COLO829 (cell line): ENCODE measurements at regions not wholly inside any gene's neighbourhood (a gene's known extent, or its start where the extent isn't known, plus 50 kb on each side); places are given as distances from the start of the nearest gene placed in this dataset.

ENCODE experiments used
- DNase-seq: peaks from one replicate; pipeline ENCODE4 v3.0.0; 2012; ENCODE audit warnings: low spot score

DNA sequence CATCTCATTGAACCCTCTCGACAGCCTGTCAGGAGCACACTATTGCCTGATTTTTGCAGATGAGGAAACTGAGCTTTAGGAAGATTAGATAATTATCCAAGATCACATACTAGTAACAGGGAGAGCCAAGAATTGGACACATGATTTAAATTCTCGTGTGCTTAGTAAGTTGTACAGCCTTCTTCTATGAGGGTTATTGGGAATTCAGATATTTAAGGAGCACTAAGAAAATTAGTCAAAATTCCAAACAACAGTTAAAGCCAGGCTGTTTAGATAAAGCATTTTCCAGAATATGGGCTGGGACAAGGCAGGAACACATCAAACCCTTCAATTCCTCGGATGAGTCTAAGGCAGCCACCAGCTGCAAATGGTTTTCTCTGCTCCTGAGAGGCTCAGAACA lies 148.8 kb downstream of the TMEM30B start:
- no peak for DNase-seq

DNA sequence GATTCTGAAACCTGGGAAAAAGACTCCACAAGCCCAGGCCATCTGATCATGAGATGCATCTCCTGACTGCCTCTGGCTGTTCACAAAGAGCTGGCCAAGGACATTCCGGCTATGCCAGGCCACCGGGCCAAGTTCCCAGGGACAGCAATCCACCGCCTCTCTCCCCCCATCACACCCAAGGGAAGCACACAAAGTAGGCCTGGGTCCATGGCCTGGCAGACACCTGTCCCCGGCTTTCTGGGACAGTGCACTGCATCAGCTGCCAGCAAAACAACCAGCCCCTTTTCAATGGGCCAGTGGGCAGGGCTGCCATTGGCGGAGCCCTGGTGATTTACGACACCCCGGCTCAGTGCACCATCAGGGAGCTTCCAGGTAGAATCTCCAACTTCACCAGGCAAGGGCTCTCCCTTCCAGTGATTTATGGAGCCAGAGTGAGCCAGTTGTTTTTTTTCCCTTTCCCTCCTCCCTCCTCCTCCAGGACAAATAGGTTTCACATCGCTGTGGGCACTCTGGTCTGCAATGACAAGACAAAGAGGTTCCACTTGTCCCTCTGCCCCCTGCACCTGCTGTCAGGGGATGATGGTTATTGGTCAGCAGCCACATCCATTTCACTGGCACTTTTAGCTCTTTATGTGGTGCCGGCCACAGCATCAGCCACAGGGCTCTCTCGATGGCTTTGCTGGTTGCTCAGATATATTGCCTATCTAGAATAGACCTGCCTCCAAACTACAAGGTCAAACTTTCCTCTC lies 149.6 kb downstream of the SLC38A6 start:
- DNase-seq = no peak

DNA sequence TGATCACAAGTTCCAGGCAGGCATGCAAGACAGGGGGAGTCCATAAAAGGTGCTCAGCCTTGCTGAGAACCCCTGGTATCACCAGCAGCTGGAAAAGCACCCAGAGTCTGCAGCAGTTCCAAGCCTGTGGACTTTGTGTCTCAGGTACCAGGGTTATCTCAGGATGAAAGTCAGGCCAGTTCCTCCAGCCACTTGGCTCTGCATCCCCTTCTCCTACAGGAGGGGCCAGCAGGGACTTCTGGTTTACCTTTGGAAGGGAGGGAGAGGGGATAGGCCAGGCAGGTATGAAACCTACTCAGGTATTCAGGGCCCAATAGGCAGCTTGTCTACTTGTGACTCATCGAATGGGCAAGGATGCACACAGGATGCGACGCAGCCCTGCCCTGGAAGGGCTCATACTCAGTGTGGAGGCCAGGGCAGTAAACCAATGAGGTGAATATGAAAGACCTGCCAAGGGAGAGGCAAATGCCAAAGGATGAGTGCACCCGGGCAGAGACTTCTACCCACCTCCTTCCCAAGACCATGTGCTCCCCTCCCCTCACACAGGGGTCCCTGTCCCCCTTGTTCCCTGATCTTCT lies 148.2 kb downstream of the SLC38A6 start:
- no peak for DNase-seq

DNA sequence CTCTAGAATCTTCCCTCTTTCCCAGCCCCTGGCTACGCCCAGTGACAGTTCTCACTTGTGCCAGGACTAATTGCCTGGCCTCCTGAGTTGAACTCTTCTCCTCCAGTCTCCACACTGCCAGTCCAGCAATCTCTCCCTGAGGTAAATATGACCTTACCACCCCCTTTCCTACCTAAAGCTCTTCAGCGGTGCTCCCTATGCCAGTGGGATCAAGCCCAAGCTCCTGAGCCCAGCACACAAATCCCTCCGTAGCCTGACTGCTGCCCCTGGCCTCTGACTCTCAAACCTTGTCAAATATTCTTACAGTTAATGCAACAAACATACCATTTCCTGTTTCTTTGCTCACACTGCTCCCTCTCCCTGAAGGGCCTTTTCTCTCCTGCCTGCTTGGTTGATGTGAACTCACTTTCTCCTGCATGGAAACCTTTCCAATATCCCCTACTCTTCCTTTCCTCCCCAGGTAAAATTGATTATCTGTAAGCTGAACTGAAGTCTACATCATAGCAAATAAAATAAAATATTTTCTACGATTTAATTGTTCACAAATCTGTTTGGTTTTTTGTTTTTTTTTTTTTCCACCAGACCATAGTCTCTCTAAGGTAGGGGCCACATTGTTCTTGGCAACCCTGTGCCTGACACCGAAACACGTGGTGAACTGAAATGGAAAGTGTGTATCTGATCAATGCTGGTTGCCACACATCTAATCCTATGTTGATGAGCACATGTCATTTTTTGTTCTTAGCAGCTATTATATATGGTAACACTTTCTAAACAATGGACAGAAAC lies 147.5 kb downstream of the SLC38A6 start:
- no peak for DNase-seq

DNA sequence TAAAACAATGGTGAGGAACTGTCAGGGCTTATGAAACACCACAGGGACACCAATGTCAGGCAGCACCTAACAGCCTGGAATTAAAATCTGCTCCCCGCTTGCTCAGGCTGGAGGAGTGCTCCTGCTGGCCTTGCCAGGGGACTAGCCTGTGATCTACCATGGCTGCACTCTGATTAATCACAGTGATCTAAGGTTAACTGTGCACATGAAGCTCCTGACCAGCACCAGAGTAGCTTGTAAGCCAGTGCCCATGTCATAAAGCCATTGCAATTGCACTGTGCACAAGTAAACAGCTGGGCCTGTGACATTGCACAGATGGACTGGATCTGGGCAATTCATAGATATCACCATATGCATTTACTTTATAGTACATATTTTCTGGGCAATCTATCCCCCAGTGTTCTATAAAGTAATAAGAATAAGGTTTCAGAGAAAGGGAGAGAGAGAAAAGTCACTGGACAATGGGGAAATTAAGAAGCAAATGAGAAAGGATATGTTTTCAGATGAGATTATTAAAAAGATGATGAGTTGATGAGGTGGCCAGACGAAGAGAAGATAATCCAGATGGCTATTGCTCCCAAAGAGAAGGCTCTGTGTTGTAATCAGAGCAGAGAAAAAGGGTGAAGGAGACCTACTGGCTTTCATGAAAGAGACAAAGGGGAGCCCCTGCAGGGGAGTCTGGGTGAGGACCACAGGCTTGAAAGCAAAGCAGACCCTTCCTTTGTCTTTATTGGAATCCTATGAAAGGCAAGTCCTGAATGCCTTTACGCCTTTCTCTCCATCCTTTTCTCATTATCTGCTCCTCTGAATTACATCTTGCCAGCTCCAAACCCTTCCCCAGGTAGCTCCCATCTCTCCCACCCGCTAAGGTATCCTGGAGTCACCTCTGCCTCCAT lies 145.8 kb downstream of the SLC38A6 start:
- DNase-seq = no peak

DNA sequence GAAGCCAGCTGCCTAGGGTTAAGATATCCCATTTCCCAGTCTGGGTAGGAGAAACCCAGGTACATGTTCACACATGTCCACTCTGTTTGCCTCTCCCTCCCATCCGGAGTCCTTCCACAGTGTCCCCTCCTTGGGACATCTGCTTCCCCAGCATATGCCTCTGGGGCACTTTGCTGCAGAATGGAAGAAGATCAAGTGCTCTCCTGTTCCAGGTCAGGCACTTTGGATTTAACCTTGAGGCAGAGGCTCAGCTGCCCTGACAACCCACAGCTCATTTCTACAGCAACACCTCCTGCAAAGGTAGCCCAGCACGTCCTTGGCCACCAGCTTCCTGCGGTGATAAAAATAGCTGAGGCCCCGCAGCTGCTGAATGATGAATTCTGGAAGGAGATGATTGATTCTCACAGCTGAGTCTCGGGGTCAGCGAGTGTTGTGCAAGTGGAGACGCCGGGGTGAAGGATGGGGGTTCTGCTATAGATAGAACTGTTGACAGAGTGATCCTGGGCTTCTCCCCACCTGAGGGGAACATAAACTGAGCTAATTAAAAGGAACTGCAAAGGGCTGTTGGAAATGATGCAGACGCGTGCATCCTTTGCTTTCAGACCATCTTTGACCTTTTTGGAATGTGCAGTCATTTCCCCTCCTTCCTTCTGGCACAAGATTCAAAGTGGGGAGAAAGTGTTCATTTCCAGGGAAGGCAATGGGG lies 145.0 kb downstream of the SLC38A6 start:
- DNase-seq = no peak

DNA sequence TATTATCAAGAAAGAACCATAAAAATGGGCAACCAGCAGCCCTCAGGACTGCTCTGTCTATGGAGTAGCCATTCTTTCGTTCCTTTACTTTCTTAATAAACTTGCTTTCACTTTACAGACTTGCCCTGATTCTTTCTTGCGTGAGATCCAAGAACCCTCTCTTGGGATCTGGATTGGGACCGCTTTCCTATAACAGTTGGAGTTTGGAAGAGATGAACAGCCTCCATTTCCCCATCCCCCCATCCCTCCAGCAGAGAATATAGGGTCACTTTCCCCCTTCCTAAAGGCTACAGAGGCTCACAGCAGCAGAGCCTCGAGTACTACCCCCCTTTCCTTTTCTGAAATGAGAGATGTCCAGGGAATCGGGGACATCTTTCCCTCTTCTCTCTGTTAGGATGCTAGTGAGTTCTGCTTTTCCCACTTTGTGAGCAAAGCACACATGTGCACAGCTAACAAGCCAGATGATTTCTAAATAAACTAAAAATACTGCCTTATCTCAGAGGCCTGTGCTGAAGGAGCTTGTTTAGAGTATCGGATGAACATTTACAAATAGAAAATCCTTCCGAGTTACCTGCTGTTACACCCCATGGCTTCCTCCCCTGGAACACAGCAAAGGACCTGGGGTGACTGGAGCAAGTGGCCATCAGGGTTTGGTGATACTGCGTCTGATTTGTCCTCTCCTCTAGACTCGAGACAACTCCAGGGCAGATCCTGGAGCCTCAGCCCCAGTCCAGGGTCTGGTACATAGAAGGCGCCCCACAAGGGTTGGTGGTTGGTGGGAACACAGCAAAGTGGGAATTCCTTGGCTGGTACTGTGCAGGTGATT lies 144.2 kb downstream of the SLC38A6 start:
- no peak for DNase-seq

DNA sequence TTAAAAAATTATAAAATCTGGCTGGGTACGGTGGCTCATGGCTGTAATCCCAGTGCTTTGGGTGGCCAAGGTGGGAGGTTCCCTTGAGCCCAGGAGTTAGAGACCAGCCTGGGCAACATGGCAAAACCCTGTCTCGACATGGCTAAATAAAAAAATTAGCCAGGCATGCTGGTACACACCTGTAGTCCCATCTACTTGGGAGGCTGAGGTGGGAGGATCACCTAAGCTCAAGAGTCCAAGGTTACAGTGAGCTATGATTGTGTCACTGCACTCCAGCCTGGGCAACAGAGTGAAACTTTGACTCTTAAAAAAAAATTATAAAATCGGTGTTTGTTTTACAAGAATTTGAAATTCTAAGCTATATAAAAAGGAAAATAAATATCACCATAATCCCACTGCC lies 141.8 kb downstream of the SLC38A6 start:
- DNase-seq = no peak

DNA sequence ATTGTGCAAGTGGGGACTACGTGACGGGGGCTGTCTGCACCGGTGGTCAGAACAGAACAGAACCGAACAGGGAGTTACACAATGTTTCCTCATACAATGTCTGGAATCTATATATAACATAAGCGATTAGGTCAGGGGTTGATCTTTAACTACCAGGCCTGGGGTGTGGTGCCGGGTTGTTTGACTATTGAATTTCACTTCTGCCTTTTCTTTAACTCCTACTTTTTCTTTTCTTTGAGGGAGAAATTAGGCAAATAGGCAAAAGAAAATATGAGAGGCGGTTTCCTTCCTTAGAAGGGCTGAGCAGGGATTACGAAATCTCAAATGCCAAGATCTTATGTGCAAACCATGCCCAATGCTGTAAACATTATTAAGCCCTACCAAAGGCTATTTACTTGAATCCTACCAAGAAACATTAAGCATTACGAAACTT lies 140.3 kb downstream of the SLC38A6 start:
- DNase-seq = no peak

DNA sequence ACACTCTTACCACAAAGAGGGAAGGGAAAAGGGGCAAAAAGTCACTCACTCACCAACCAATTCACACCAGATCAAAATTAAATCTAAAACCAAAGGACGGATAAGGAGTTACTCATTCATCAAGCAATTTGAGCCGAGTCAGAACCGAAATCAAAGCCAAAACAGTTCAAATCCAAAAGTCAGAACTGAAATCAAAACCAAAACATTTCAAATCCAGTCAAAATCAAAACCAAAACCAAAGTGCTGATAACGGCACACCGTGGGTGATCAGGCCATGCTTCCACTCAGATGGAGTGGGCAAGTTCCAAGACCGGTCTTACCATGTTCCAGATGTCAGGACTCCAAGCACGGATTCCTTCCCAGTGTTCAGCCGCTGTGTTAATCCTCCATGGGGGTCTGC lies 139.5 kb downstream of the SLC38A6 start:
- DNase-seq = no peak

DNA sequence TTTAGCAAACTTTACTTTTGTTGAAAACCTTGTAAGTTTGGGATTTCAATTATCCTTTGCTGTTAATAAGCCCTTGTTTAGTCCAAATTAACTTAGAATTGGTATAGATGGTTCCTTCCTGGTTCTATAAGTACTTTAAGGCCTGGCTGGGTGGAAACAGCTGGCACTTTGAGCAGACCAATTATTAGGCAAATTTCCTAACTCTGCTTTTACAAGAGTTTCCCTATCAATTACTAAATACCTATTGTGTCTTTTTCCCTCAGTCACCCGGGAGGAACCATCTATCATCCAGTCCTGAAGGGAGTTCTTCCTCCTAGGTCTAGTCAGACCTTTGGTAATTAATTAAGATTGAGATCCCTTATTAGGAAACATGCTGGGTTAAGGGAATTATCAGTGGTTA lies 138.0 kb downstream of the SLC38A6 start:
- DNase-seq = no peak

DNA sequence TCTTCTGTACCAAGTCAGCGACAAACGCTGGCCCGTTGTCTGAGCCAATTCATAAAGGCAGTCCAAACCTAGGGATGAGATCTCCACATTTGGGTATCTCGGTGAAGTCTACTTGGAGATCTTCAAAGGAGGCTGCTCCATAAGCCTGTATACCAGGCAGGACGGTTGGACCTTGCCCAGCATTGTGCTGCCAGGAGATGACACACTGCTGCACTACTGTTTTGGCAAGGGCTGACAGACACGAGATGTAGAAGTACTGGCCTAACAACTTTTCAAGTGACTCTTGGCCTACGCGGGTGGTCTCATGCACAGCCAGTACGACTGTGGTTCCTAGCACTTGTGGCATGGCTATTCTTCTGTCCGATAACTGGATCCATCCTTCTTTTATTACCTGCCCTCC lies 135.3 kb downstream of the SLC38A6 start:
- DNase-seq = no peak

DNA sequence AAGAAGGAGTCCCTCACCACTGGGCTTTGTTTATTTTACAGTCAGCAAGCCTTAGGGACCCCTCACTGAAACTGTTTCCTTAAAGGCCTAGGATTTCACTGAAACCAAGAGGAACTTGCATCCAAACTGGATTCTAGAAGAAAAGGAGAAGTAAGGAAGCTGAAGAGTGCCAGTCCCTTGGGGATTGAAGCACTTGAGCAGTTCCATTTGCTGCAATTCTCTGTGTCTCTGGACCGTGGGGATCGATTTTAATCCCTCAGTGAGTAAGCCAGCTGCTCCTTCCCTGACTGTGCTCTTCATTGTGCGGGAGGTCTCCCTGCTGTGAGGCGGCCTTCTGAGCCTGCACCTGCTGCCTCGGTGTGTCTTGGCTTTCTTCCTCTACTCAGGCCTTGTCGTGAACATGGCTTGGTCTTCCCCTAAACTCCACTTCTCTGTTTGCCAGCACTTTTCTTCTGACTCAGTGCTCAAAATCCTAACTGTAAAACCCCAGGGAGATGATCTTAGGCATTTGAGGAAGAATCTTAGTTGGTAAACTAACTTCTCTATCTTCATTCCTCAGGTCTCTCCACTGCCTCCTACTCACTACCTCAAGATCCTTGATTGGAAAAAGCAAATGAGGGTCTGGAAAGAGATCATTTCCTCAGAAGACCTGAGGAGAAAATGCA lies 132.6 kb downstream of the SLC38A6 start:
- no peak for DNase-seq

DNA sequence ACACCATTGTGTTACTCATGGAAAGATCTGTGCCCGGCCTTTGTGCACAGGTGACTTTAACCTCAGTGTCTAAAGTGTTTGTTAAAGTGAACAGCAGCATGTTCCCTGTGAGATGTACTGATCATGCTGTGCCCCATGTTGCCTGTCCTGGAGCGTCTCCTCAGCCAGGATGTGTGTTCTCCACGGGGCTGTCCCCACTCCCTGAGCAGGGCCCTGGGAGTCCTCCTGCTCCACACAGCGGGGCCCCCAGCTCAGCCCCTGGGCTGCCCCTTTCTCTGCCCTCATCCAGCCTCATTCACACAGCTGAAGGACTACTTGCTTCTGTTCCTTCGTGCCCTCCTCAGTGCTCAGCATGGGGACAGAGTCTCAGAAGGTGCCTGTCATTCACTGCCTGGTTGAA lies 131.5 kb downstream of the SLC38A6 start:
- DNase-seq = no peak

DNA sequence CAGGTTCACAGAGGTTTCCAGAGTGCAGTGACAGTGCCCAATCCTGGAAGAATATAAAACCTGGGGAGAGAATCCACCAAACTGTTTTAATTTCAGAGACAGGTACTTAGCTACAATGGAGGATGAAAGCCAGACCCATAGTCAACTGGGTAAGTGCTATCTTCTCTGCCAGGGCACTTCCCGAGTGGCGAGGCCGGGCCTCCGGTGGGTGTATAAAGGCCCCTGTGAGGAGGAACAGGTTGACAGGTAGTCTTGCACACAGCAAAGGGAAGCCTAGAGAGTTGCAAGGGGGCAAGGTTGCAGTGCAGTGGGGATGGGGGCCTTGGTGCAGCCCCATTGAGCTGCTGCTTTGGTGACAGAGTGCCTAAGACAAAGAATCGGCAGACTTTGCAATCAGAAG lies 130.7 kb downstream of the SLC38A6 start:
- DNase-seq = no peak

DNA sequence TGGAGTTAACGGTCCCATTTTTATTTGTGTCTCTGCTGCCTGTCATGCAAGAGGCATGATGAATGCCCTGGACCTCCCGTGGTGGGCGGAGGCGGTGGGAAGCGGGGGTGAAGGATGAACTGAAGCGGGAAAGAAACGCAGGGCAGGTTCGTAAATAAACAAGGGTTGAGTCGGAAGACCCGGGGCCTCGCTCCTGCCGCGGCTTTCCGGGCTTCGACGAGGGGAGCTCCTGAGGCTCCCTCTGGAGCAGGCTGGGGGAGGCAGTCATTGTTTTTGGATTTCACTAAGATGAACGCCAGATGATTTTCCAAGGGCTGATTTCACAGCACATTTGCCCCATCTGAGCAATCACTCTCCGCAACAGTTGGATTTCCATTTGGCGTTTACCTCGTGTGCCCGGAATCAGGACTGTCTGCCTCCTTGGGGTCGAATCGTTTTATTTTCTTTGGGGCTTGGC lies 130.2 kb downstream of the SLC38A6 start:
- no peak for DNase-seq

DNA sequence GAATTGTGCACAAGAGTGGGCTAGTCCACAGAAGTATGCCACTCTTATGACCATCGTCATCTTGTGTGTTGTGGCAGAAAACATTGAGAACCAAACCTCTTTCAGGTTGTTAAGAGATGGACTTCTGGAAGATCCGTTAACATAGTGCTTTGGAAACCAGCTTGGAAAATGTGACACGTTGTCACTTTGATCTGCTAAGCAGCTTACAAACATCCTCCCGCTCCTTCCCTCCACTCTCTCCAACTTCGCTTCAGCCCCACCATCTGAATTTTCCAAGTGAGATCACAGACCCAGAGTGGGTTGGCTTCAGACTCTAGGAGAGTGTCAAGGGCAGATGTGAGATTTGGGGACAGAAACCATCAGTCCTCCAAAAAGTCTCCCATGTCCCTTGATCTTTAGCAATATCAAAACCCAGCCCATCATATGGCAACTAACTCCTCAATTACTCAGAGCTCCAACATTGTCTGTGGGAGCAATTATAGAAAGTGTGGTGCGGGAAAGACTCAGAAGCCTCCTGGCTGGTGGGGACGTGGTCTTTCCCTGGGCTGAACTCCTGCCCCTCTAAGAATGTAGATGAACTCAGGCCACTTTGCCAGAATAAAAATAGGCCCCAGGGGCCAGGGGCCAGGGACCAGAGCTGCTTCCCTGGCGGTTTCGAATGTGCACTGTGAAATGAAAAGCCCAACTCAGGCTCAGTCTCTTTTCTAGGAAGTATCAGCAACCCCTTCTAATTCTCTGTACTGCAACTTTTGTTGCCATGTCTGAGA lies 129.5 kb downstream of the SLC38A6 start:
- DNase-seq = no peak

DNA sequence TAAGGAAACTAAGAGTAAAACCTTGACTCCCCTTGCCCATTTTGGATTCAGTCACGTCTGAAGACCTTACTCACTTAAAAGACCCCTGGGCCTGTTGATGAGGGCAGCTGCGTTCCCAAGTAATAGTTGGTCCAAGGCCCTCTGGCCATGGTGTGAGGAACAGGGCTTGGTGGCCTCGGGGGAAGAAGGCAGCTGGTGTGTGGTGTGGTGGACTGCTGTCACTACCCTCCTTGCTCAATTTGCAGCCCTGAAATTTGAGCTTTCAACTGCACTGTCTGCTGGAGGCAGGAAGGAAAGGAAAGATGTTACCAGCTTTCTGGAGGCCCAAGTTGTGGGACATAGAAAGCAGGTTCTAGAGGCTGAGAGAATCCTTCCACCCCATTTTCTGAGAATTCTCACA lies 128.2 kb downstream of the SLC38A6 start:
- no peak for DNase-seq

DNA sequence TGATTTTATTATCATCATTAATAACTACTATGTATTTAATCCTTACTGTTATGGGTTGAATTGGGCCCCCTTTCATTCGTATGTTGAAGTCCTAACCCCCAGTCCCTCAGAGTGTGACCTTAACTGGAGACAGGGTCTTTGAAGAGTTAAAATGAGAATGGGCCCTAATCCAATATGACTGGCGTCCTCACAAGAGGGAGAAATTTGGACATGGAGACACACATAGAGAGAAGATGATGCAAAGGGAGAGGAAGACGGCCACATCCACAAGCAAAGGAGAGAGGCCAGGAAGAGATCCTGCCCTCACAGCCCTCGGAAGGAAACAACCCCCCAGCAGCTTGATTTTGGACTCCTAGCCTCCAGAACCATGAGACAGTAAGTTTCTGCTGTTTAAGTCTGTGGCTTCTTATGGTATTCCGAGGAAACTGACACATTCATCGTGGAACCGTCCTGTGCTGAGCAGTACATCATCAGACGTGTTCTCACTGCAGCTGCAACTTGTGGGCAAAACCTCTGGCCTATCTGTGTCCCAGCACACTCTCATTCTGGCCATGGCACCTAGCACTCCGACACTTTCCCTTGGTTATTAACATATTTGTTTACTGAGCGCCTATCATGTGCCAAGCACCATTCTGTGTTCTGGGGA lies 127.6 kb downstream of the SLC38A6 start:
- DNase-seq = no peak
